Hepatic stellate cell (primary cell): ENCODE measurements at regions not wholly inside any gene's neighbourhood (a gene's known extent, or its start where the extent isn't known, plus 50 kb on each side); places are given as distances from the start of the nearest gene placed in this dataset.
"Not testable (repeated sequence)": the region's sequence is repeated elsewhere in the genome, so short reads cannot be mapped to it uniquely, and the experiment has no call there.

Experiments
- DNase-seq: peaks from one replicate; pipeline ENCODE4 v3.0.0; 2011; ENCODE audit warnings: low spot score

DNA sequence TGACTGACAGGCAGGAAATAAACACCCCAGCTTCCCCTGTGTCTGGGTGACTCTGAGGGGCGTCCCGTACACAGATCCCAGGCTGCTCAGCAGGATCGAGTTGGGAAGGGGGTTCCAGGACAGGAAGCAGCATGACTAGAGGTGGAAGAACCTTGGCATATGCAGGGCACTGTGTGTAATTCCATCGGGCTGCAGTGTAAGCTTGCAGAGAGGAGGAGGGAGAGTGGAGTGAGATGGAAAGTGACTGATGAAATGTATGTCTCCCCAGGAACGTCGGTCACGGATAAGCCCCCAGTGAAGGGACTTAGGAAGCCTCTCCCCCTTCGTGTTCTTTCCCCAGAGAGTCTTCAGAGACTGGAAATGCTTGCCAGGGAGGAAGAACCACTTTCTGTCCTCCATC lies 198.4 kb upstream of the SULF2 start:
- DNase-seq = not testable (repeated sequence)

GRCh38 chr20:47982574-47983360 lies 197.5 kb upstream of the SULF2 start:
- no peak for DNase-seq

GRCh38 chr20:47981222-47981621 lies 195.9 kb upstream of the SULF2 start:
- DNase-seq = no peak

GRCh38 chr20:47980336-47981177 lies 195.3 kb upstream of the SULF2 start:
- DNase-seq = no peak

- not testable (repeated sequence) for DNase-seq
Observed at GRCh38 chr20:47979361-47980095, 194.2 kb upstream of the SULF2 start.

DNA sequence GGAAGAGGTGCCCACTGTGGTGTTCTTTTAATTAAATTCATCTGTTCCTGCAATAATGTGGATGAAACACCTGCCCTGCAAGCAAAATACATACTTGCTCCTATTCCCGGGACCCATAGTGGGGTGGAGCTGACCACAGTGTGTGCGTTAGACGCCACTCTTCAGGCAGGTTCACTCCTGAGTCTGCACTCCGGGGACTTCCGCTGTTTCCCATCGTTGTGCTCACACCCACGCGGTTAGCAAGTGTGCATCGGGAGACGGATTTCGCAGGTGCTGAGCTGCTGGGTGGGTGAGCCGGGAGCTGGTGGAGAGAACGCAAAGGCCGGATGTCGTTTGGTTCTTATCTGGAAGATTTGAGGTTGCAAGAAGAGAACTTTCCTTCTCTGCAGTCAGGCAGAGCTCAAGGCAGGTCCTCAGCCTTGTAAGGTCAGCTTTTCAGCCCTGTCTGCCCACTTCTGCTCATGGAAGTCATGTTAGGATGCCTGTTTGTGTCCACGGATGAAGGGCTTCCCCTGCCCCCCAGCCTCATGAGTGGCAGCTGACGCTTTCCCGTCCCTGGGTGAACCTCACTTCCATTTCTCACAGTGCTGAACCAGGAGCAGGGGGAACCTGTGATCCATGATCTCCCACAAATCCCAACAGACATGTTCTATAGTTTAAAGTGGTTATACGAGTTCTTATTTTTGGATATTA lies 193.3 kb upstream of the SULF2 start:
- not testable (repeated sequence) for DNase-seq

DNA sequence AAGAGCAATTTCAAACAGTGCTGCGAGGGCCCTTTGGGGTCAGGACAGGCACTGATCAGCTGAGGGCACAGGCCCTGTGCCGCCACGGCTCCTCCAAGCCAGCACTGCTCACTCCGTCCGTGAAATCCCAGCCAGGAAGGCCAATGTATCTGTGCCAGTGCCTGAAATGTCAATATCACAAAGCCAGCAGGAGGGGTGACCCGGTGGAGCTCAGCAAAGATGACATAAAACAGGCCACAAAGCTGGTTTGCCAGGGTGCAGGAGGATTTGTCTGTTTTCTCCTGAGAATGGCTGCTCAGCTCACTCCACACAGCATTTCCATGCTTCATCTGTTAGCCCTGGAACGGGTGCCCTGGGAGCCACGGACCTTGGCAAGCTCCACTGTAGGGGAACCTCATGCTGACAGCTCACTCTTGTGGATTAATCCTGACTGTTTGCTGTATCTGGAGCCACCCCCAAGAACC lies 192.5 kb upstream of the SULF2 start:
- DNase-seq = not testable (repeated sequence)

- not testable (repeated sequence) for DNase-seq
Observed at GRCh38 chr20:47977017-47977788, 191.9 kb upstream of the SULF2 start.

- DNase-seq = no peak
Observed at GRCh38 chr20:47974234-47974878, 189.1 kb upstream of the SULF2 start.

DNA sequence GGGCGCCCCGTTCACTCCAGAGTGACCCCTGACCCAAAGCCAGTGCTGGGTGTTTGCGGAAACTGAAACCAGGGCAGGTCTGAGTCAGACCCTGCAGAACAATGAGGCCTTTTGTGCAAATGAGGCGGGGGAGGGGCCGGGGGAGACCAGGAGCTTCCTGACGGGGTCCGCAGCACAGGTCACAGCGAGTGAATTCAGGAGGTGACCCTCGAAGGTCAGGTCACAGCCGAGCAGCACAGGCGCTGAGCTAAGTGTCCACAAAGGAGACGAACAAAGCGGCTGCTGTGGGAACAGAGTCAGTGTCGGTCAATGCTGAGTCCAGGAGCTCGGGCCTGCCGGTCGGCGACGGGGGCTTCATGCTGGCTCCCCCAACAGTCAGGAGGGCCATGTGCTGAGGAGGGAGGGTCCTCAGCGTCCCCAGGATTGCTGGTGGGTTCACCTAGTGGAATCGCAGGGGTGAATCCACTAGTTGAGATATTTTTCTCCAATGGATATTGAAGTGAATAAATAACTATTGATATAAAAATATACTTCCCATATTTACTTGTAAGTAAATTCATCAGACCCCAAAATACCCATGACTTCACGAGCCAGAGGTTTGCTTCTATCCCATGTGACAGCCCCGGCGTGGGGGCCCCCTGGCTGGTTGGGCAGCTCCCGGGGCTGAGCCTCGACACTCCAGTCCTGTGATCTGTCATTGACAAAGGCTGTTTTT lies 188.4 kb upstream of the SULF2 start:
- DNase-seq = no peak

DNA sequence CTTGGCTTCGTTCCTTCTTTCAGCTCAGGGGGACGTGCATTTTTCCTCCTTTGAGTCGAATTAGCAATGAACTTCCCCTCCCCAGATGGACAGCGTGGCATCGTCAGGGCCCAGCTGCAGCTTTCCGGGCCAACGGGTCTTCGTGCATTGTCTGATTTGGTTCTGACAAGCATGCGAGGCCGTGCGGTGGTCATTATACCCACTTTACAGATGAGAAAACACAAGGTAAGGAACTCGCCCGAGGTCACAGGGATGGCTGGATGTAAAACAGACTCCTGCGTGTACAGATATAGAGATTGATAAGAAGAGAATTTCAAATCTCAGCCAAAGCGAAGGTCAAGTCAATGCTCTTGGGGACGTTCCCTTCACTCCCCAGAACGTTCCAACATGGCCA lies 187.6 kb upstream of the SULF2 start:
- no peak for DNase-seq

DNA sequence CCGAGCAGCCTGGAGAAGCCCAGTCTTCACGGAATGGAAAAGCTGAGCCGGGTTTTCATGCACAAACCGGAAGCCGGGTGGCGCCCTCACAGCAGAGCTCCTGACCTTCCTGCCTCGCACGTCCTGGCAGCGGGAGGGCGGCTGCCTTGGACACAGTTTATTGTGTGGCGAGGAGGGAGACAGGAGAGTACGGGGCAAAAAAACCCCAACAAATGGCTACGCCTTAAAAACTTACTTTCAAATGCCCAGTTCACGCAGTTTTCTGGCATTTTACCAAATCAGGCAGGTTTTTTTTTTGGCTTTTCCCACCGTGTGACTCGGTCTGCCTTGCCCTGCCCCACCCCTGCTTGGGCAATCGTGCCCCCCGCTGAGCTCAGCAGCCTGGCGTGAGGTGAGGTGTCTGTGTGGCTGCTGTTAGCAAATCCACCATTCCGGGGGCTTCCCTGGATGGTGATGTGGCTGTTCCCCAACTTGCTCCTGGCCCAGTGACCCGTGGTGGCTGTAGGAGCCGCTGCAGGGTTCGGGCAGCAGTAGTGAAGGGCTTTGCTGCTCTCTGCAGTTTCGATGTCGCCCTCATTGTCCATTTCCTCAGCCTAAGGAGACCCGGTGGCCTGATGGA lies 187.1 kb upstream of the SULF2 start:
- not testable (repeated sequence) for DNase-seq

GRCh38 chr20:47971058-47971791 lies 185.9 kb upstream of the SULF2 start:
- no peak for DNase-seq

GRCh38 chr20:47970282-47970903 lies 185.1 kb upstream of the SULF2 start:
- no peak for DNase-seq

DNA sequence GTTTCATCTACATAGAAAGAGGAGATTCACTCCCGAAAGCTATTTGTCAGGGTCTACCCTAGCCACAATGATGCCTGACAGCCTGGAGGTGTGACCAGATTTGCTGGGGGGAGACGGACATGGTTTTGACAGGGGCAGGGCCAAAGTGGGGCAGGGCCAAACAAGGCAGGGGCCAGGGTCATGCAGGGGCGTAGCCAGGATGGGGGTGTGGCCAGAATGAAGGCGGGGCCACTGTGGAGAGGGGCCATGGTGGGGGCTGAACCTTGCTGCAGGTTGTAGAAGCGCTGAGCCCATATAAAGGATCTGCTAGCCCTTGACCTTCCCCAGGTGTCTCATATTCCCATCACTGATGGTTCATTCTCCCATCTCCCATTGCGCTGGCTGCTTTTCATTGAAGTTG lies 184.1 kb upstream of the SULF2 start:
- DNase-seq = no peak

- no peak for DNase-seq
Observed at GRCh38 chr20:47968541-47969310, 183.4 kb upstream of the SULF2 start.

- no peak for DNase-seq
Observed at GRCh38 chr20:47964149-47964548, 178.9 kb upstream of the SULF2 start.
